ENCODE measurements at regions not wholly inside any gene's neighbourhood (a gene's known extent, or its start where the extent isn't known, plus 50 kb on each side); places are given as distances from the start of the nearest gene placed in this dataset.
"Not testable (repeated sequence)": the region's sequence is repeated elsewhere in the genome, so short reads cannot be mapped to it uniquely, and the experiment has no call there.

DNA sequence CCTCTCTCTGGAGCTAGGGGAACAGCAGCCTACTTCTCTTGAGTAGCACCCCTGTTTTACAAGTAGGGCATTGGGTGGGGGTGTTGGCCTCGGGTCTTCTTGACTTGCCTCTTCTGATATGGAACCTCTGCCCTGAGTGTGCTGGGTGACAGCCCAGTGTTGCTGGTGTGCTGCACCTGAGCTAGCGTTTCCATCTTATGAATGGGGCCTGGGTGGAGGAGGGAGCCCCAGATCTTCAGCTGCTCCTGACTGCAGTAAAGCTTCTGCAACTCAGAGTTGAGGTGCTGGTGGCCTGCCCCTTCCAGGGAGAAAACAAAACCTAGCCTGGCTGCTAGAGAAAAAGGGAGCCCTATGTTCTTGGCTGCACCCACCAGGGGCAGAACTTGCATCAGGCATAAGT, 202.5 kb upstream of the SHH start:
- H3K4me3 ChIP-seq (ENCODE audit: severe bottlenecking), result no peak overlapping the region
- H3K27ac ChIP-seq (ENCODE audit: poor library complexity, severe bottlenecking), result no peak overlapping the region
- no peaks in the 10 kb centered on the region for H3K9me3 ChIP-seq (ENCODE audit: severe bottlenecking)
- ATAC-seq (ENCODE audit: low read depth), result no peak
- no peaks in the 10 kb centered on the region for H3K27me3 ChIP-seq (ENCODE audit: insufficient read depth, poor library complexity, severe bottlenecking)
- DNase-seq (ENCODE audit: low spot score), result no peak
- H3K4me1 ChIP-seq (ENCODE audit: insufficient read depth, poor library complexity, severe bottlenecking), result no peaks in the 10 kb centered on the region
- no peaks in the 10 kb centered on the region for H3K36me3 ChIP-seq (ENCODE audit: low read depth)
- TF ChIP-seq, protein P1, sequence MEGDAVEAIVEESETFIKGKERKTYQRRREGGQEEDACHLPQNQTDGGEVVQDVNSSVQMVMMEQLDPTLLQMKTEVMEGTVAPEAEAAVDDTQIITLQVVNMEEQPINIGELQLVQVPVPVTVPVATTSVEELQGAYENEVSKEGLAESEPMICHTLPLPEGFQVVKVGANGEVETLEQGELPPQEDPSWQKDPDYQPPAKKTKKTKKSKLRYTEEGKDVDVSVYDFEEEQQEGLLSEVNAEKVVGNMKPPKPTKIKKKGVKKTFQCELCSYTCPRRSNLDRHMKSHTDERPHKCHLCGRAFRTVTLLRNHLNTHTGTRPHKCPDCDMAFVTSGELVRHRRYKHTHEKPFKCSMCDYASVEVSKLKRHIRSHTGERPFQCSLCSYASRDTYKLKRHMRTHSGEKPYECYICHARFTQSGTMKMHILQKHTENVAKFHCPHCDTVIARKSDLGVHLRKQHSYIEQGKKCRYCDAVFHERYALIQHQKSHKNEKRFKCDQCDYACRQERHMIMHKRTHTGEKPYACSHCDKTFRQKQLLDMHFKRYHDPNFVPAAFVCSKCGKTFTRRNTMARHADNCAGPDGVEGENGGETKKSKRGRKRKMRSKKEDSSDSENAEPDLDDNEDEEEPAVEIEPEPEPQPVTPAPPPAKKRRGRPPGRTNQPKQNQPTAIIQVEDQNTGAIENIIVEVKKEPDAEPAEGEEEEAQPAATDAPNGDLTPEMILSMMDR (IDR thresholded peaks at IDR 0.05; ENCODE audit: poor library complexity, severe bottlenecking), result no peak

DNA sequence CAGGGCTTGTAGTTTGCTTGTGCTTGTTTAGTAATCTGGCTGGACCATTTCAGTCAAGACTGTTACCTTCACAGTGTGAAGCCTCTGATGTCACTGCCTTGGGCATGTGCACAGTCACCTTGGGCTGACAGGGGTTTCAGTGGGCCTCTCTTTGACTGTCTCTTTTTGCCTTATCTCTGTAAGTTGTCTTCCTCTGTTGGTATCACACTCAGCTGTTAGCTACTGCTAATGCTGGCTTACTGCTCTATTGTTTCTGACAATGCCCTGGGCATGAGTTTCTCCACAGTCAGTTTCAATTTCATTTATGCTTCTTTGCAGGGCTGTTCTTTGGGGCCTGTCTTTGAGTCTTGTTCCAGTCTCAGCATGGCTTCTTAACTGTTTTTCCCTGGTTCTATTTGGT, 201.9 kb upstream of the SHH start:
- no peak for ATAC-seq (ENCODE audit: low read depth)

DNA sequence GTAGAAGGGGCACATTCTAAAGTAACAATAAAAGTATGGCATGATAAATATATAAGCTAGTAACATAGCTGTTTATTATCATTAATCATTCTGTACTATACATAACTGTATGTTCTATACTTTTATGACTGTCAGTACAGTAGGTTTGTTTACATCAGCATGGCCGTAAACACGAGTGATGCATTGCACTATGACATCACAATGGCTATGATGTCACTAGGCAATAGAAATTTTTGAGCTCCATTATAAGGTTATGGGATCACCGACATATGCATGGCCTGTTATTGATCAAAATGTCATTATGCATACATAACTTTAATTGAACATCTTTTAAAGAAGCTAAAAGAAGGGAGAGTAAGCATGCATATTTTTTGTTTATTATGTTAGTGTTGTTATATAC, 200.1 kb upstream of the SHH start:
- ATAC-seq (ENCODE audit: low read depth) (no peak), DNase-seq (ENCODE audit: low spot score) (no peak)
- Histone ChIP-seq H3K27me3 (ENCODE audit: insufficient read depth, poor library complexity, severe bottlenecking) (peaks cover 2% of the 10 kb centered on the region), H3K27ac (ENCODE audit: poor library complexity, severe bottlenecking) (no peak overlapping the region), H3K9me3 (ENCODE audit: severe bottlenecking) (no peaks in the 10 kb centered on the region), H3K36me3 (ENCODE audit: low read depth) (no peaks in the 10 kb centered on the region), H3K4me1 (ENCODE audit: insufficient read depth, poor library complexity, severe bottlenecking) (no peaks in the 10 kb centered on the region), H3K4me3 (ENCODE audit: severe bottlenecking) (no peak overlapping the region)
- TF ChIP-seq, protein P1 (IDR thresholded peaks at IDR 0.05; ENCODE audit: poor library complexity, severe bottlenecking), result no peak

More for the DNA sequence above, 201.9 kb upstream of the SHH start:
- no peak for DNase-seq (ENCODE audit: low spot score)
- no peaks in the 10 kb centered on the region for H3K9me3 ChIP-seq (ENCODE audit: severe bottlenecking)
- no peak overlapping the region for H3K27ac ChIP-seq (ENCODE audit: poor library complexity, severe bottlenecking)
- no peaks in the 10 kb centered on the region for H3K27me3 ChIP-seq (ENCODE audit: insufficient read depth, poor library complexity, severe bottlenecking)
- H3K4me1 ChIP-seq (ENCODE audit: insufficient read depth, poor library complexity, severe bottlenecking), result no peaks in the 10 kb centered on the region
- H3K4me3 ChIP-seq (ENCODE audit: severe bottlenecking), result no peak overlapping the region
- TF ChIP-seq, protein P1 (IDR thresholded peaks at IDR 0.05; ENCODE audit: poor library complexity, severe bottlenecking), result no peak
- no peaks in the 10 kb centered on the region for H3K36me3 ChIP-seq (ENCODE audit: low read depth)

DNA sequence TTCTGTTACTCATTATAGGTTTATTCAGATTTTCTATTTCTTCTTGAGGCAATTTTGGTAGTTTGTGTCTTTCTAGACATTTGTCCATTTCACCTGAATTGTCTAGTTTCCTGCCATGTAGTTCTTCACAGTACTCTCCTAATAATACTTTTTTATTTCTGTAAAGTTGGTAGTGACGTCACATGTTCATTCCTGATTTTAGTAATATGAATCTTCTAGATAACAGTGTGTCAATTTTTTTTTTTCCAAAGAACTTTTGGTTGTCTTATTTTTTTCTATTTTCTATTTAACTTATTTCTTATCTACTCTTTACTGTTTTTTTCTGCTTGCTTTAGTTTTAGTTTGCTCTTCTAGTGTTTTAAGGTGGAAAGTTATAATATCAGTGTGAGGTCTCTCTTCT, 197.3 kb upstream of the SHH start:
- Histone ChIP-seq H3K27ac (ENCODE audit: poor library complexity, severe bottlenecking) (no peak overlapping the region), H3K4me3 (ENCODE audit: severe bottlenecking) (no peak overlapping the region), H3K4me1 (ENCODE audit: insufficient read depth, poor library complexity, severe bottlenecking) (no peaks in the 10 kb centered on the region), H3K36me3 (ENCODE audit: low read depth) (no peaks in the 10 kb centered on the region), H3K27me3 (ENCODE audit: insufficient read depth, poor library complexity, severe bottlenecking) (peaks cover 2% of the 10 kb centered on the region), H3K9me3 (ENCODE audit: severe bottlenecking) (no peaks in the 10 kb centered on the region)
- DNase-seq (ENCODE audit: low spot score), result no peak
- TF ChIP-seq, protein P1 (IDR thresholded peaks at IDR 0.05; ENCODE audit: poor library complexity, severe bottlenecking), result no peak
- no peak for ATAC-seq (ENCODE audit: low read depth)

DNA sequence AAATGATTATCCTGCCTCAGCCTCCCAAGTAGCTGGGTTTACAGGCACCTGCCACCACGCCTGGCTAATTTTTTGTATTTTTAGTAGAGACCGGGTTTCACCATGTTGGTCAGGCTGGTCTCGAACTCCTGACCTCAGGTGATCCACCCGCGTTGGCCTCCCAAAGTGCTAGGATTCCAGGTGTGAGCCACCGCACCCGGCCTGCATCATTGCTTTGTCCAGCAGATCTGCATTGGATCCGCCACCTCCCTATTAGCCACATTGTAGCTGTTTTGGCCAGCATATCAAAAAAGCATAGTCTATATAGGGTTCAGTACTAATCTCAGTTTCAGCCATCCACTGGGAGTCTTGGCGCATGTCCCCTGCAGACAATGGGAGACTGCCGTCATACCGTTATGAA, 194.6 kb upstream of the SHH start:
- not testable (repeated sequence) for H3K36me3 ChIP-seq (ENCODE audit: low read depth); ATAC-seq (ENCODE audit: low read depth); H3K27ac ChIP-seq (ENCODE audit: poor library complexity, severe bottlenecking); H3K4me3 ChIP-seq (ENCODE audit: severe bottlenecking); H3K27me3 ChIP-seq (ENCODE audit: insufficient read depth, poor library complexity, severe bottlenecking); H3K9me3 ChIP-seq (ENCODE audit: severe bottlenecking); H3K4me1 ChIP-seq (ENCODE audit: insufficient read depth, poor library complexity, severe bottlenecking); DNase-seq (ENCODE audit: low spot score)

Data from RWPE2 (cell line).